Osteocyte (in vitro differentiated cells): ENCODE measurements at regions not wholly inside any gene's neighbourhood (a gene's known extent, or its start where the extent isn't known, plus 50 kb on each side); places are given as distances from the start of the nearest gene placed in this dataset.

ENCODE experiments used
- DNase-seq: peaks from one replicate; pipeline ENCODE4 v3.0.0; 2021; ENCODE audit warnings: mixed read lengths; ENCODE audit not compliant: unreplicated experiment; ENCODE audit errors: extremely low spot score
- H3K27ac Mint-ChIP-seq: one replicate; pipeline ENCODE4 v1.8.0; 2021; ENCODE audit warnings: mild to moderate bottlenecking, mixed read lengths; ENCODE audit not compliant: unreplicated experiment
- H3K27me3 Mint-ChIP-seq: one replicate; pipeline ENCODE4 v1.8.0; 2021; ENCODE audit warnings: mixed read lengths; ENCODE audit not compliant: unreplicated experiment
- H3K36me3 Mint-ChIP-seq: one replicate; pipeline ENCODE4 v1.8.0; 2021; ENCODE audit warnings: mixed read lengths; ENCODE audit not compliant: unreplicated experiment
- H3K4me1 Mint-ChIP-seq: one replicate; pipeline ENCODE4 v1.8.0; 2021; ENCODE audit warnings: mixed read lengths; ENCODE audit not compliant: unreplicated experiment
- H3K4me3 Mint-ChIP-seq: one replicate; pipeline ENCODE4 v1.8.0; 2021; ENCODE audit warnings: mild to moderate bottlenecking, moderate library complexity, mixed read lengths; ENCODE audit not compliant: unreplicated experiment
- H3K9me3 Mint-ChIP-seq: one replicate; pipeline ENCODE4 v1.8.0; 2021; ENCODE audit warnings: mixed read lengths; ENCODE audit not compliant: unreplicated experiment
- CTCF ChIP-seq: fragments of 200-600 bp; sonication (generic); IDR thresholded peaks from 2 replicates; pipeline ENCODE4 v1.5.0; 2021; ENCODE audit warnings: antibody characterized with exemption, mild to moderate bottlenecking, moderate library complexity

- Mint-ChIP-seq H3K36me3 (no peaks in the 10 kb centered on the region), H3K27me3 (peaks cover 8% of the 10 kb centered on the region), H3K4me3 (no peak overlapping the region), H3K27ac (no peak overlapping the region), H3K4me1 (no peaks in the 10 kb centered on the region), H3K9me3 (no peaks in the 10 kb centered on the region)
- TF ChIP-seq CTCF = no peak
- no peak for DNase-seq
These were observed 1346.1 kb upstream of the EPHA6 start for GRCh38 chr3:95468331-95468730.

- Mint-ChIP-seq H3K27me3 (no peaks in the 10 kb centered on the region), H3K36me3 (no peaks in the 10 kb centered on the region)
- TF ChIP-seq CTCF = no peak
These were observed 1340.1 kb upstream of the EPHA6 start for GRCh38 chr3:95474338-95474737.

GRCh38 chr3:95476534-95476933 lies 1337.9 kb upstream of the EPHA6 start:
- Mint-ChIP-seq H3K9me3 (no peaks in the 10 kb centered on the region), H3K4me3 (no peak overlapping the region), H3K4me1 (no peaks in the 10 kb centered on the region), H3K27ac (no peak overlapping the region), H3K27me3 (no peaks in the 10 kb centered on the region), H3K36me3 (no peaks in the 10 kb centered on the region)
- no peak for TF ChIP-seq CTCF
- no peak for DNase-seq

More at GRCh38 chr3:95474338-95474737, 1340.1 kb upstream of the EPHA6 start:
- Mint-ChIP-seq H3K4me1 (no peaks in the 10 kb centered on the region), H3K27ac (no peak overlapping the region), H3K9me3 (no peaks in the 10 kb centered on the region), H3K4me3 (no peak overlapping the region)
- DNase-seq = no peak

GRCh38 chr3:95506174-95506573 lies 1308.2 kb upstream of the EPHA6 start:
- H3K4me1 Mint-ChIP-seq = no peaks in the 10 kb centered on the region
- TF ChIP-seq CTCF = no peak
- no peaks in the 10 kb centered on the region for H3K27me3 Mint-ChIP-seq
- H3K4me3 Mint-ChIP-seq = no peak overlapping the region
- no peak for DNase-seq
- H3K9me3 Mint-ChIP-seq = no peaks in the 10 kb centered on the region
- H3K27ac Mint-ChIP-seq = no peak overlapping the region
- no peaks in the 10 kb centered on the region for H3K36me3 Mint-ChIP-seq

- no peak overlapping the region for H3K27ac Mint-ChIP-seq
- H3K4me3 Mint-ChIP-seq = no peak overlapping the region
- H3K9me3 Mint-ChIP-seq = no peaks in the 10 kb centered on the region
- H3K4me1 Mint-ChIP-seq = no peaks in the 10 kb centered on the region
- TF ChIP-seq CTCF = no peak
- no peaks in the 10 kb centered on the region for H3K27me3 Mint-ChIP-seq
- H3K36me3 Mint-ChIP-seq = no peaks in the 10 kb centered on the region
- DNase-seq = no peak
These were observed 1306.3 kb upstream of the EPHA6 start for GRCh38 chr3:95508124-95508523.
